K562 (cell line): ENCODE measurements at regions not wholly inside any gene's neighbourhood (a gene's known extent, or its start where the extent isn't known, plus 50 kb on each side); places are given as distances from the start of the nearest gene placed in this dataset.

Experiments
- ATF1 ChIP-seq, 2 experiments: fragments of 450-650 bp in 1 of 2; IDR thresholded peaks; 2 replicates each; pipeline ENCODE4 v1.6.1; 2016; ENCODE audit warnings: missing compliant biosample characterization in 1 of 2, missing genetic modification characterization in 1 of 2
- COPS2 ChIP-seq: fragments of 450-650 bp; conservative IDR thresholded peaks from 2 replicates; pipeline ENCODE4 v1.6.1; 2016; ENCODE audit warnings: mild to moderate bottlenecking, moderate library complexity
- CREB3 ChIP-seq: fragments of 450-650 bp; conservative IDR thresholded peaks from 2 replicates; pipeline ENCODE4 v1.6.1; 2016; ENCODE audit warnings: missing genetic modification characterization, low read depth, mild to moderate bottlenecking, missing compliant biosample characterization, moderate library complexity
- CTBP1 ChIP-seq: fragments of 450-650 bp; IDR thresholded peaks from 2 replicates; pipeline ENCODE4 v1.6.1; 2016; ENCODE audit warnings: borderline replicate concordance
- CUX1 ChIP-seq: fragments of 200-800 bp; sonication (Bioruptor generic); IDR thresholded peaks from 2 replicates; pipeline ENCODE4 v1.6.1; 2016; ENCODE audit warnings: missing genetic modification characterization, missing compliant biosample characterization
- E2F3 ChIP-seq: fragments of 250-450 bp; sonication (Bioruptor Pico); IDR thresholded peaks from 2 replicates; pipeline ENCODE4 v1.4.0; 2020; ENCODE audit warnings: mild to moderate bottlenecking
- HDAC2 ChIP-seq: fragments of 450-650 bp; IDR thresholded peaks from 2 replicates; pipeline ENCODE4 v1.6.1; 2016; ENCODE audit warnings: mild to moderate bottlenecking
- KAT2B ChIP-seq: IDR thresholded peaks from one replicate; pipeline ENCODE4 v1.6.1; 2012; ENCODE audit warnings: low read depth, mild to moderate bottlenecking, control low read depth, inconsistent platforms, low read length, moderate library complexity
- KDM1A ChIP-seq, 2 experiments: fragments of 450-650 bp; IDR thresholded peaks; 2 replicates each; pipeline ENCODE4 v1.6.1; 2016; ENCODE audit warnings: mild to moderate bottlenecking in 2 of 2
- POLR2AphosphoS2 ChIP-seq: IDR thresholded peaks from 2 replicates; pipeline ENCODE4 v1.6.1; 2012; ENCODE audit warnings: low read length, improper control_type of control experiment
- SMAD4 ChIP-seq: fragments of 250-450 bp; sonication (Bioruptor Pico); conservative IDR thresholded peaks from 2 replicates; pipeline ENCODE4 v1.8.0; 2021; ENCODE audit warnings: inconsistent platforms, mild to moderate bottlenecking, moderate library complexity
- TEAD1 ChIP-seq, 2 experiments: fragments of 450-650 bp in 1 of 2; sonication (generic) in 1 of 2; formaldehyde crosslinking; IDR thresholded peaks; 2 replicates each; pipeline versions ENCODE4 v1.4.0 to v1.8.0; 2020 to 2022; ENCODE audit warnings: mild to moderate bottlenecking in 2 of 2, missing genetic modification reagents in 1 of 2
- ZBTB17 ChIP-seq: fragments of 450-650 bp; formaldehyde crosslinking; IDR thresholded peaks from 2 replicates; pipeline ENCODE4 v1.4.0; 2020; ENCODE audit warnings: mild to moderate bottlenecking
- ZNF140 ChIP-seq: fragments of 250-450 bp; sonication (Bioruptor Pico); IDR thresholded peaks from 2 replicates; pipeline ENCODE4 v1.8.0; 2021; ENCODE audit warnings: moderate library complexity, mild to moderate bottlenecking, inconsistent platforms
- ZNF24 ChIP-seq: fragments of 450-650 bp; IDR thresholded peaks from 2 replicates; pipeline ENCODE4 v1.6.1; 2016
- ZNF347 ChIP-seq: fragments of 450-650 bp; formaldehyde crosslinking; IDR thresholded peaks from 2 replicates; pipeline ENCODE4 v1.4.0; 2020; ENCODE audit warnings: low read depth, mild to moderate bottlenecking, moderate library complexity
- ZNF518B ChIP-seq: fragments of 250-450 bp; sonication (Bioruptor Pico); IDR thresholded peaks from 2 replicates; pipeline ENCODE4 v1.5.0; 2021; ENCODE audit warnings: mild to moderate bottlenecking, moderate library complexity
- ZNF589 ChIP-seq: fragments of 200-800 bp; sonication (Bioruptor generic); IDR thresholded peaks from 2 replicates; pipeline ENCODE4 v1.6.1; 2016; ENCODE audit warnings: low read depth, missing genetic modification characterization, missing compliant biosample characterization
- ZNF644 ChIP-seq: fragments of 200-800 bp; sonication (Bioruptor generic); IDR thresholded peaks from 2 replicates; pipeline ENCODE4 v1.6.1; 2016; ENCODE audit warnings: low read depth, missing genetic modification characterization, missing compliant biosample characterization
- ZNF707 ChIP-seq: fragments of 250-450 bp; sonication (Bioruptor Pico); conservative IDR thresholded peaks from 2 replicates; pipeline ENCODE4 v1.8.0; 2022; ENCODE audit warnings: inconsistent platforms, mild to moderate bottlenecking, moderate library complexity

- TF ChIP-seq ZNF589 = no peak
- no peak for TF ChIP-seq KAT2B
- TF ChIP-seq TEAD1 (CRISPR knock-in tag; IDR thresholded peaks at IDR 0.05) = no peak
- TF ChIP-seq POLR2AphosphoS2 = no peak
- TF ChIP-seq ZNF644 = no peak
- TF ChIP-seq CTBP1 = peak; percentile 66
- no peak for TF ChIP-seq CREB3 (tag)
- TF ChIP-seq KDM1A (IDR thresholded peaks at IDR 0.05) = peak; percentile 35 to 40; a peak in 3 of 4 replicates
- TF ChIP-seq CUX1 (CRISPR knock-in tag) = no peak
- TF ChIP-seq COPS2 = no peak
- no peak for TF ChIP-seq ATF1 (CRISPR knock-in tag; IDR thresholded peaks at IDR 0.05)
- no peak for TF ChIP-seq ATF1 (tag; IDR thresholded peaks at IDR 0.05)
- TF ChIP-seq SMAD4 (CRISPR knock-in tag) = peak; percentile 48
- TF ChIP-seq ZNF707 = no peak
- TF ChIP-seq HDAC2 = peak; percentile 74
- TF ChIP-seq E2F3 (CRISPR knock-in tag) = no peak
- TF ChIP-seq ZNF140 = no peak
- TF ChIP-seq ZBTB17 (CRISPR knock-in tag) = no peak
- TF ChIP-seq ZNF24 = no peak
- TF ChIP-seq ZNF518B (CRISPR knock-in tag) = no peak
- no peak for TF ChIP-seq ZNF347 (CRISPR knock-in tag)
These were observed 72.7 kb upstream of the MANSC4 start (continued) for GRCh38 chr12:27852742-27853141.
